Memory B cell (primary cell): ENCODE measurements at regions not wholly inside any gene's neighbourhood (a gene's known extent, or its start where the extent isn't known, plus 50 kb on each side); places are given as distances from the start of the nearest gene placed in this dataset.
A peak's percentile ranks its signal among the peaks of the same experiment; 100 is the strongest.
"Not testable (repeated sequence)": the region's sequence is repeated elsewhere in the genome, so short reads cannot be mapped to it uniquely, and the experiment has no call there.

Source experiments
- ATAC-seq: fragments of 150-1000 bp; cut with Tn5 transposase; 2 replicates; pipeline ENCODE4 v1.10.0; 2021; ENCODE audit warnings: low read depth, mild to moderate bottlenecking, moderate library complexity
- DNase-seq, 2 donors: peaks; one replicate each; pipeline ENCODE4 v3.0.0; 2022; ENCODE audit warnings: low spot score in 2 of 2
- H3K27ac Mint-ChIP-seq: one replicate; pipeline ENCODE4 v1.8.0; 2022; ENCODE audit warnings: mild to moderate bottlenecking, moderate library complexity, mixed read lengths
- H3K27me3 Mint-ChIP-seq: one replicate; pipeline ENCODE4 v1.8.0; 2022; ENCODE audit warnings: mixed read lengths
- H3K36me3 Mint-ChIP-seq: one replicate; pipeline ENCODE4 v1.8.0; 2022; ENCODE audit warnings: mild to moderate bottlenecking, mixed read lengths
- H3K4me1 Mint-ChIP-seq: one replicate; pipeline ENCODE4 v1.8.0; 2022; ENCODE audit warnings: mixed read lengths
- H3K4me3 Mint-ChIP-seq: one replicate; pipeline ENCODE4 v1.8.0; 2022; ENCODE audit warnings: mild to moderate bottlenecking, moderate library complexity, mixed read lengths
- H3K9me3 Mint-ChIP-seq: one replicate; pipeline ENCODE4 v1.8.0; 2022; ENCODE audit warnings: mixed read lengths

DNA sequence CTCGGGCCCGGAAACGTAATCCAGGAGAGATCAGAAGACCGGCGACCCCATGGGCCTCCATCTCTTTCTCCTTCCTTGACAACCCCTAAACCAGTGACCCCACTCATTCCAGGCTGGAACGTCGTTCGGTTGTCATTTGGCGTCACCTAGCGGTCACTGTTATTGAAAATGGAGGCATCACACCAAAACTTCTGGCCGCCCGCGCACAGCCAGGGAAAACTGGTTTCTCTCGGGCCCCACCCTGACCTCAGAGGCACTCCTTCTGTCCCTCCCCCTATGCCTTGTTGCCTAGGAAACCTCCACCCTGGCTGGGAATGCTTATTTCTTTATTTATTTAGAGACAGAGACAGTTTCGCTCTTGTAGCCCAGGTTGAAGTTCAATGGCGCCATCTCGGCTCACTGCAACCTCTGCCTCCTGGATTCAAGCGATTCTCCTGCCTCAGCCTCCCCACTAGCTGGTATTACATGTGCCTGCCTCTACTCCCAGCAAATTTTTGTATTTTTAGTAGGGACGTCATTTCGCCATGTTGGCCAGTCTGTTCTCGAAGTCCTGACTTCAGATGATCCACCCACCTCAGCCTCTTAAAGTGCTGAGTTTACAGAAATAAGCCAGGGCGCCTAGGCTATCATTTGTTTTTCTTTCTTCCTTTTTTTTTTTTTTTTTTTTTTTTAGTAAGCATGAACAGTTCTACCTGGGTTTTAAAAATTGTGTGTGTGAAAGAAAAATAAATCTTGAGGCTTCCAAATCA lies 2144.1 kb upstream of the TPTE start:
- peak; percentile 69 for ATAC-seq
- not testable (repeated sequence) for H3K27me3 Mint-ChIP-seq, H3K4me3 Mint-ChIP-seq, H3K36me3 Mint-ChIP-seq, H3K4me1 Mint-ChIP-seq, H3K27ac Mint-ChIP-seq, DNase-seq, H3K9me3 Mint-ChIP-seq

DNA sequence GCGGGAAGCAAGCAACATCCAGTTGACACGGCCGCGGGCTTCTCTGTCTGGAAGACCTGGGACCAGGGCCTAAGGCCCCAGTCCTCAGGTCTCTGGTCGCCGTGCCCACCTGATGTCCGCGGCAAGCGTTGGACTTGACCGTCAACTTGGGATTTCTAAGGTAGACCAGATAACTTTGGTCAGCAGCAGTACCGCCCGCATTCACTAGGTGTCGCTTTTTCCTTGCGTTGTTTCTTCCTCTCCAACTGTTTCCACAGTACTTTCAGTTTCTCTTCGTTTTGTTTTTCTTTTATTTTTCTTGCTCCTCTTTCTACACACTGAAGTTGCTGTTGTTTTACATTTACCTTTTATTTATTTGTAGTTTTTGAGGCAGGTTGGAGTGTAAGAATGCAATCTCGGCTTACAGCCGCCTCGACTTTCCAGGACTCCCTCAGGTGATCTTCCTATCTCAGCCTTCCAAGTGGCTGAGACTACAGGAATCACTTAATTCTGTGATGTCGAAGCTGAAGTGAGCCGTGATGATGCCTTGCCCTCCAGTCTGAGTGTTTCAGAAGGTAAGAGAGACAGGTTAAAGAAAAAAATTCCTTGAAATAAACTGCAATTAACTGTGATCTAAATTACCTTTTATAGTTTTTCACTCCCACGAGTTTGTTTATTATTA lies 2140.8 kb upstream of the TPTE start:
- H3K9me3 Mint-ChIP-seq, H3K27me3 Mint-ChIP-seq, H3K36me3 Mint-ChIP-seq, DNase-seq, H3K4me3 Mint-ChIP-seq, H3K27ac Mint-ChIP-seq, H3K4me1 Mint-ChIP-seq: not testable (repeated sequence)
- peak; percentile 55 for ATAC-seq

DNA sequence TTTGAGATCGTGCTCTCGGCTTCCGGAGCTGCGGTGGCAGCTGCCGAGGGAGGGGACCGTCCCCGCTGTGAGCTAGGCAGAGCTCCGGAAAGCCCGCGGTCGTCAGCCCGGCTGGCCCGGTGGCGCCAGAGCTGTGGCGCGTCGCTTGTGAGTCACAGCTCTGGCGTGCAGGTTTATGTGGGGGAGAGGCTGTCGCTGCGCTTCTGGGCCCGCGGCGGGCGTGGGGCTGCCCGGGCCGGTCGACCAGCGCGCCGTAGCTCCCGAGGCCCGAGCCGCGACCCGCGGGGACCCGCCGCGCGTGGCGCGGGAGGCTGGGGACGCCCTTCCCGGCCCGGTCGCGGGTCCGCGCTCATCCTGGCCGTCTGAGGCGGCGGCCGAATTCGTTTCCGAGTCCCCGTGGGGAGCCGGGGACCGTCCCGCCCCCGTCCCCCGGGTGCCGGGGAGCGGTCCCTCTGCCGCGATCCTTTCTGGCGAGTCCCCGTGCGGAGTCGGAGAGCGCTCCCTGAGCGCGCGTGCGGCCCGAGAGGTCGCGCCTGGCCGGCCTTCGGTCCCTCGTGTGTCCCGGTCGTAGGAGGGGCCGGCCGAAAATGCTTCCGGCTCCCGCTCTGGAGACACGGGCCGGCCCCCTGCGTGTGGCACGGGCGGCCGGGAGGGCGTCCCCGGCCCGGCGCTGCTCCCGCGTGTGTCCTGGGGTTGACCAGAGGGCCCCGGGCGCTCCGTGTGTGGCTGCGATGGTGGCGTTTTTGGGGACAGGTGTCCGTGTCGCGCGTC lies 2133.0 kb upstream of the TPTE start:
- not testable (repeated sequence) for H3K27ac Mint-ChIP-seq, DNase-seq, H3K9me3 Mint-ChIP-seq, H3K27me3 Mint-ChIP-seq, H3K4me3 Mint-ChIP-seq, H3K36me3 Mint-ChIP-seq, H3K4me1 Mint-ChIP-seq
- peak; percentile 96 for ATAC-seq

DNA sequence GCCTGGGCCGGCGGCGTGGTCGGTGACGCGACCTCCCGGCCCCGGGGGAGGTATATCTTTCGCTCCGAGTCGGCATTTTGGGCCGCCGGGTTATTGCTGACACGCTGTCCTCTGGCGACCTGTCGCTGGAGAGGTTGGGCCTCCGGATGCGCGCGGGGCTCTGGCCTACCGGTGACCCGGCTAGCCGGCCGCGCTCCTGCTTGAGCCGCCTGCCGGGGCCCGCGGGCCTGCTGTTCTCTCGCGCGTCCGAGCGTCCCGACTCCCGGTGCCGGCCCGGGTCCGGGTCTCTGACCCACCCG lies 2132.5 kb upstream of the TPTE start:
- H3K36me3 Mint-ChIP-seq, H3K4me1 Mint-ChIP-seq, H3K4me3 Mint-ChIP-seq, H3K27me3 Mint-ChIP-seq, H3K9me3 Mint-ChIP-seq, DNase-seq, ATAC-seq, H3K27ac Mint-ChIP-seq: not testable (repeated sequence)

DNA sequence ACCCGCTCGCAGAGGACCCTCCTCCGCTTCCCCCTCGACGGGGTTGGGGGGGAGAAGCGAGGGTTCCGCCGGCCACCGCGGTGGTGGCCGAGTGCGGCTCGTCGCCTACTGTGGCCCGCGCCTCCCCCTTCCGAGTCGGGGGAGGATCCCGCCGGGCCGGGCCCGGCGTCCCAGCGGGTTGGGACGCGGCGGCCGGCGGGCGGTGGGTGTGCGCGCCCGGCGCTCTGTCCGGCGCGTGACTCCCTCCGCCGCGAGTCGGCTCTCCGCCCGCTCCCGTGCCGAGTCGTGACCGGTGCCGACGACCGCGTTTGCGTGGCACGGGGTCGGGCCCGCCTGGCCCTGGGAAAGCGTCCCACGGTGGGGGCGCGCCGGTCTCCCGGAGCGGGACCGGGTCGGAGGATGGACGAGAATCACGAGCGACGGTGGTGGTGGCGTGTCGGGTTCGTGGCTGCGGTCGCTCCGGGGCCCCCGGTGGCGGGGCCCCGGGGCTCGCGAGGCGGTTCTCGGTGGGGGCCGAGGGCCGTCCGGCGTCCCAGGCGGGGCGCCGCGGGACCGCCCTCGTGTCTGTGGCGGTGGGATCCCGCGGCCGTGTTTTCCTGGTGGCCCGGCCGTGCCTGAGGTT lies 2130.7 kb upstream of the TPTE start:
- H3K27ac Mint-ChIP-seq, H3K4me3 Mint-ChIP-seq, H3K27me3 Mint-ChIP-seq, H3K9me3 Mint-ChIP-seq, H3K36me3 Mint-ChIP-seq, H3K4me1 Mint-ChIP-seq, DNase-seq, ATAC-seq: not testable (repeated sequence)

DNA sequence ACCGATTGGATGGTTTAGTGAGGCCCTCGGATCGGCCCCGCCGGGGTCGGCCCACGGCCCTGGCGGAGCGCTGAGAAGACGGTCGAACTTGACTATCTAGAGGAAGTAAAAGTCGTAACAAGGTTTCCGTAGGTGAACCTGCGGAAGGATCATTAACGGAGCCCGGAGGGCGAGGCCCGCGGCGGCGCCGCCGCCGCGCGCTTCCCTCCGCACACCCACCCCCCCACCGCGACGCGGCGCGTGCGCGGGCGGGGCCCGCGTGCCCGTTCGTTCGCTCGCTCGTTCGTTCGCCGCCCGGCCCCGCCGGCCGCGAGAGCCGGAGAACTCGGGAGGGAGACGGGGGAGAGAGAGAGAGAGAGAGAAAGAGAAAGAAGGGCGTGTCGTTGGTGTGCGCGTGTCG lies 2127.0 kb upstream of the TPTE start:
- not testable (repeated sequence) for H3K27me3 Mint-ChIP-seq, H3K4me3 Mint-ChIP-seq, H3K27ac Mint-ChIP-seq, H3K36me3 Mint-ChIP-seq, H3K4me1 Mint-ChIP-seq, H3K9me3 Mint-ChIP-seq, DNase-seq, ATAC-seq

DNA sequence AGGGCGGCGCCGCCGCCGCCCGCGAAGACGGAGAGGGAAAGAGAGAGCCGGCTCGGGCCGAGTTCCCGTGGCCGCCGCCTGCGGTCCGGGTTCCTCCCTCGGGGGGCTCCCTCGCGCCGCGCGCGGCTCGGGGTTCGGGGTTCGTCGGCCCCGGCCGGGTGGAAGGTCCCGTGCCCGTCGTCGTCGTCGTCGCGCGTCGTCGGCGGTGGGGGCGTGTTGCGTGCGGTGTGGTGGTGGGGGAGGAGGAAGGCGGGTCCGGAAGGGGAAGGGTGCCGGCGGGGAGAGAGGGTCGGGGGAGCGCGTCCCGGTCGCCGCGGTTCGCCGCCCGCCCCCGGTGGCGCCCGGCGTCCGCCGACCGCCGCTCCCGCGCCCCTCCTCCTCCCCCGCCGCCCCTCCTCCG lies 2125.4 kb upstream of the TPTE start:
- not testable (repeated sequence) for H3K27me3 Mint-ChIP-seq, H3K9me3 Mint-ChIP-seq, H3K4me1 Mint-ChIP-seq, DNase-seq, H3K27ac Mint-ChIP-seq, ATAC-seq, H3K4me3 Mint-ChIP-seq, H3K36me3 Mint-ChIP-seq

DNA sequence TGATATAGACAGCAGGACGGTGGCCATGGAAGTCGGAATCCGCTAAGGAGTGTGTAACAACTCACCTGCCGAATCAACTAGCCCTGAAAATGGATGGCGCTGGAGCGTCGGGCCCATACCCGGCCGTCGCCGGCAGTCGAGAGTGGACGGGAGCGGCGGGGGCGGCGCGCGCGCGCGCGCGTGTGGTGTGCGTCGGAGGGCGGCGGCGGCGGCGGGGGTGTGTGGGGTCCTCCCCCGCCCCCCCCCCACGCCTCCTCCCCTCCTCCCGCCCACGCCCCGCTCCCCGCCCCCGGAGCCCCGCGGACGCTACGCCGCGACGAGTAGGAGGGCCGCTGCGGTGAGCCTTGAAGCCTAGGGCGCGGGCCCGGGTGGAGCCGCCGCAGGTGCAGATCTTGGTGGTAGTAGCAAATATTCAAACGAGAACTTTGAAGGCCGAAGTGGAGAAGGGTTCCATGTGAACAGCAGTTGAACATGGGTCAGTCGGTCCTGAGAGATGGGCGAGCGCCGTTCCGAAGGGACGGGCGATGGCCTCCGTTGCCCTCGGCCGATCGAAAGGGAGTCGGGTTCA lies 2122.4 kb upstream of the TPTE start:
- ATAC-seq, H3K4me1 Mint-ChIP-seq, H3K27ac Mint-ChIP-seq, H3K36me3 Mint-ChIP-seq, H3K4me3 Mint-ChIP-seq, H3K27me3 Mint-ChIP-seq, DNase-seq, H3K9me3 Mint-ChIP-seq: not testable (repeated sequence)

DNA sequence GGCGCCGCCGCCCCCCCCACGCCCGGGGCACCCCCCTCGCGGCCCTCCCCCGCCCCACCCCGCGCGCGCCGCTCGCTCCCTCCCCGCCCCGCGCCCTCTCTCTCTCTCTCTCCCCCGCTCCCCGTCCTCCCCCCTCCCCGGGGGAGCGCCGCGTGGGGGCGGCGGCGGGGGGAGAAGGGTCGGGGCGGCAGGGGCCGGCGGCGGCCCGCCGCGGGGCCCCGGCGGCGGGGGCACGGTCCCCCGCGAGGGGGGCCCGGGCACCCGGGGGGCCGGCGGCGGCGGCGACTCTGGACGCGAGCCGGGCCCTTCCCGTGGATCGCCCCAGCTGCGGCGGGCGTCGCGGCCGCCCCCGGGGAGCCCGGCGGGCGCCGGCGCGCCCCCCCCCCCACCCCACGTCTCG lies 2121.5 kb upstream of the TPTE start:
- not testable (repeated sequence) for ATAC-seq, H3K4me3 Mint-ChIP-seq, H3K27me3 Mint-ChIP-seq, H3K4me1 Mint-ChIP-seq, H3K9me3 Mint-ChIP-seq, H3K36me3 Mint-ChIP-seq, DNase-seq, H3K27ac Mint-ChIP-seq

DNA sequence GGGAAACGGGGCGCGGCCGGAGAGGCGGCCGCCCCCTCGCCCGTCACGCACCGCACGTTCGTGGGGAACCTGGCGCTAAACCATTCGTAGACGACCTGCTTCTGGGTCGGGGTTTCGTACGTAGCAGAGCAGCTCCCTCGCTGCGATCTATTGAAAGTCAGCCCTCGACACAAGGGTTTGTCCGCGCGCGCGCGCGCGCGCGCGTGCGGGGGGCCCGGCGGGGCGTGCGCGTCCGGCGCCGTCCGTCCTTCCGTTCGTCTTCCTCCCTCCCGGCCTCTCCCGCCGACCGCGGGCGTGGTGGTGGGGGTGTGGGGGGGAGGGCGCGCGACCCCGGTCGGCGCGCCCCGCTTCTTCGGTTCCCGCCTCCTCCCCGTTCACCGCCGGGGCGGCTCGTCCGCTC lies 2119.6 kb upstream of the TPTE start:
- peak; percentile 39 for ATAC-seq
- not testable (repeated sequence) for H3K4me1 Mint-ChIP-seq, H3K4me3 Mint-ChIP-seq, H3K36me3 Mint-ChIP-seq, DNase-seq, H3K27ac Mint-ChIP-seq, H3K27me3 Mint-ChIP-seq, H3K9me3 Mint-ChIP-seq

DNA sequence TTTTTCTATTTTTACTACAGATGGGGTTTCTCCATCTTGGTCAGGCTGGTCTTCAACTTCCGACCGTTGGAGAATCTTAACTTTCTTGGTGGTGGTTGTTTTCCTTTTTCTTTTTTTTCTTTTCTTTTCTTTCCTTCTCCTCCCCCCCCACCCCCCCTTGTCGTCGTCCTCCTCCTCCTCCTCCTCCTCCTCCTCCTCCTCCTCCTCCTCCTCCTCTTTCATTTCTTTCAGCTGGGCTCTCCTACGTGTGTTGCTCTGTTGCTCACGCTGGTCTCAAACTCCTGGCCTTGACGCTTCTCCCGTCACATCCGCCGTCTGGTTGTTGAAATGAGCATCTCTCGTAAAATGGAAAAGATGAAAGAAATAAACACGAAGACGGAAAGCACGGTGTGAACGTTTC lies 2115.1 kb upstream of the TPTE start:
- DNase-seq, H3K4me1 Mint-ChIP-seq, H3K36me3 Mint-ChIP-seq, H3K27ac Mint-ChIP-seq, H3K27me3 Mint-ChIP-seq, H3K9me3 Mint-ChIP-seq, H3K4me3 Mint-ChIP-seq, ATAC-seq: not testable (repeated sequence)

DNA sequence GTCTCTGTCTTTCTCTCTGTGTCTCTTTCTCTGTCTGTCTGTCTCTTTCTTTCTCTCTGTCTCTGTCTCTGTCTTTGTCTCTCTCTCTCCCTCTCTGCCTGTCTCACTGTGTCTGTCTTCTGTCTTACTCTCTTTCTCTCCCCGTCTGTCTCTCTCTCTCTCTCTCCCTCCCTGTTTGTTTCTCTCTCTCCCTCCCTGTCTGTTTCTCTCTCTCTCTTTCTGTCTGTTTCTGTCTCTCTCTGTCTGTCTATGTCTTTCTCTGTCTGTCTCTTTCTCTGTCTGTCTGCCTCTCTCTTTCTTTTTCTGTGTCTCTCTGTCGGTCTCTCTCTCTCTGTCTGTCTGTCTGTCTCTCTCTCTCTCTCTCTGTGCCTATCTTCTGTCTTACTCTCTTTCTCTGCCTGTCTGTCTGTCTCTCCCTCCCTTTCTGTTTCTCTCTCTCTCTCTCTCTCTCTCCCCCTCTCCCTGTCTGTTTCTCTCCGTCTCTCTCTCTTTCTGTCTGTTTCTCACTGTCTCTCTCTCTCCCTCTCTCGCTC lies 2110.2 kb upstream of the TPTE start:
- DNase-seq, H3K36me3 Mint-ChIP-seq, H3K4me1 Mint-ChIP-seq, ATAC-seq, H3K27me3 Mint-ChIP-seq, H3K9me3 Mint-ChIP-seq, H3K4me3 Mint-ChIP-seq, H3K27ac Mint-ChIP-seq: not testable (repeated sequence)

DNA sequence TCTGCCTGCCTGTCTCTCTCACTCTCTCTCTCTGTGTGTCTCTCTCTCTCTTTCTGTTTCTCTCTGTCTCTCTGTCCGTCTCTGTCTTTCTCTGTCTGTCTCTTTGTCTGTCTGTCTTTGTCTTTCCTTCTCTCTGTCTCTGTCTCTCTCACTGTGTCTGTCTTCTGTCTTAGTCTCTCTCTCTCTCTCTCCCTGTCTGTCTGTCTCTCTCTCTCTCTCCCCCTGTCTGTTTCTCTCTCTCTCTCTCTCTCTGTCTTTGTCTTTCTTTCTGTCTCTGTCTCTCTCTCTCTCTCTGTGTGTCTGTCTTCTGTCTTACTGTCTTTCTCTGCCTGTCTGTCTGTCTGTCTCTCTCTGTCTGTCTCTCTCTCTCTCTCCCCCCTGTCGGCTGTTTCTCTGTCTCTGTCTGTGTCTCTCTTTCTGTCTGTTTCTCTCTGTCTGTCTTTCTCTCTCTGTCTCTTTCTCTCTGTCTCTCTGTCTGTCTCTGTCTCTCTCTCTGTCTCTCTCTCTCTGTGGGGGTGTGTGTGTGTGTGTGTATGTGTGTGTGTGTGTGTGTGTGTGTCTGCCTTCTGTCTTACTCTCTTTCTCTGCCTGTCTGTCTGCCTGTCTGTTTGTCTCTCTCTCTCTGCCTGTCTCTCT lies 2101.3 kb upstream of the TPTE start:
- DNase-seq (peak; percentile 64 to 86), ATAC-seq (peak; percentile 70)
- not testable (repeated sequence) for H3K27me3 Mint-ChIP-seq, H3K4me1 Mint-ChIP-seq, H3K4me3 Mint-ChIP-seq, H3K9me3 Mint-ChIP-seq, H3K36me3 Mint-ChIP-seq
- H3K27ac Mint-ChIP-seq = peak overlapping the region; percentile 1
